ENCODE measurements at regions not wholly inside any gene's neighbourhood (a gene's known extent, or its start where the extent isn't known, plus 50 kb on each side); places are given as distances from the start of the nearest gene placed in this dataset.

DNA sequence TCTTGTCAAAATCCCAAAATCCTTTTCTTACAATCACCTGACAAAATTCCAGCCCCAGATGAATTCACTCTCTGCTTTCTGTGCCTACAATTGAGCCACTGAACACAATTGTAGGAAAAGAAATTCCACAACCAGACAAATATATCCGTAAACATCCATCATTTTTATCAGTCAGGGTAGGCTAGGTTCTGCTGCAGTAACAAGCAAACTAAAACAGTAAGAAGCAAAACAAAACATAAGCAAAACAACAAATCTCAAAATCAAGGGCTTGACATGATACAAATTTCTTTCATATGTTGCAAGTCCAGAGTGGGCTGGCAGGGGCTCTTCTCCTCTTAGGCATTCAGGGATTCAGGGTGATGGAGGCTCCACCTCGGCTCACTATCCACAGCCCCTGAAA lies 114.2 kb upstream of the MAN2A1 start:
- Mint-ChIP-seq H3K27ac (no peak overlapping the region), H3K27me3 (ENCODE audit: low read depth, poor library complexity) (peaks cover 3% of the 10 kb centered on the region), H3K9me3 (peaks cover 11% of the 10 kb centered on the region), H3K4me3 (no peak overlapping the region), H3K36me3 (ENCODE audit: low read depth) (no peaks in the 10 kb centered on the region), H3K4me1 (no peaks in the 10 kb centered on the region)
- TF ChIP-seq, protein P1, sequence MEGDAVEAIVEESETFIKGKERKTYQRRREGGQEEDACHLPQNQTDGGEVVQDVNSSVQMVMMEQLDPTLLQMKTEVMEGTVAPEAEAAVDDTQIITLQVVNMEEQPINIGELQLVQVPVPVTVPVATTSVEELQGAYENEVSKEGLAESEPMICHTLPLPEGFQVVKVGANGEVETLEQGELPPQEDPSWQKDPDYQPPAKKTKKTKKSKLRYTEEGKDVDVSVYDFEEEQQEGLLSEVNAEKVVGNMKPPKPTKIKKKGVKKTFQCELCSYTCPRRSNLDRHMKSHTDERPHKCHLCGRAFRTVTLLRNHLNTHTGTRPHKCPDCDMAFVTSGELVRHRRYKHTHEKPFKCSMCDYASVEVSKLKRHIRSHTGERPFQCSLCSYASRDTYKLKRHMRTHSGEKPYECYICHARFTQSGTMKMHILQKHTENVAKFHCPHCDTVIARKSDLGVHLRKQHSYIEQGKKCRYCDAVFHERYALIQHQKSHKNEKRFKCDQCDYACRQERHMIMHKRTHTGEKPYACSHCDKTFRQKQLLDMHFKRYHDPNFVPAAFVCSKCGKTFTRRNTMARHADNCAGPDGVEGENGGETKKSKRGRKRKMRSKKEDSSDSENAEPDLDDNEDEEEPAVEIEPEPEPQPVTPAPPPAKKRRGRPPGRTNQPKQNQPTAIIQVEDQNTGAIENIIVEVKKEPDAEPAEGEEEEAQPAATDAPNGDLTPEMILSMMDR (IDR thresholded peaks at IDR 0.05), result no peak
- DNase-seq, result no peak

DNA sequence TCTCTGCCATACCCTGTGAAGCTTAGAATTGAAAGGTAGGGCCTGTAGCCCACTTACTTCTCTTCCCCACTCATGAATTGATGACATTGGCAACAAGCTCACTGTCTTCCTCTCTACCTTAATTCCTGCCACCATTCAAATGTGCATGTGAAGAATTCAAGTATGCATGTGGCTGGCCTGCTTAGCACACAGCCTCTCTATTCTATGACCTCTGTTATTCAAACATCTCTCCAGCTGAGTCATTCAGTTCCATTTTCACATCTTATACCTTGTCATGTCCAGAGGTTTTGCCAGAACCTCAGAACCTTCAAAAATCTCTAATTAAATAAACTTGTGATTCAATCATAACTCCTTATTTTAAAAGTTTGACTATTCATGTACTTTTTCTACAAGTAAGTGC lies 114.7 kb upstream of the MAN2A1 start:
- Mint-ChIP-seq H3K4me1 (no peaks in the 10 kb centered on the region), H3K27ac (no peak overlapping the region), H3K27me3 (ENCODE audit: low read depth, poor library complexity) (peaks cover 3% of the 10 kb centered on the region), H3K4me3 (no peak overlapping the region), H3K9me3 (peaks cover 11% of the 10 kb centered on the region), H3K36me3 (ENCODE audit: low read depth) (no peaks in the 10 kb centered on the region)
- no peak for DNase-seq
- TF ChIP-seq, protein P1 (IDR thresholded peaks at IDR 0.05), result no peak

GRCh38 chr5:109573766-109574165 lies 116.0 kb upstream of the MAN2A1 start:
- Mint-ChIP-seq H3K27me3 (ENCODE audit: low read depth, poor library complexity) (peaks cover 3% of the 10 kb centered on the region), H3K4me3 (no peak overlapping the region), H3K27ac (no peak overlapping the region), H3K4me1 (no peaks in the 10 kb centered on the region), H3K9me3 (peaks cover 11% of the 10 kb centered on the region), H3K36me3 (ENCODE audit: low read depth) (no peaks in the 10 kb centered on the region)
- DNase-seq, result no peak
- TF ChIP-seq, protein P1 (IDR thresholded peaks at IDR 0.05), result no peak

DNA sequence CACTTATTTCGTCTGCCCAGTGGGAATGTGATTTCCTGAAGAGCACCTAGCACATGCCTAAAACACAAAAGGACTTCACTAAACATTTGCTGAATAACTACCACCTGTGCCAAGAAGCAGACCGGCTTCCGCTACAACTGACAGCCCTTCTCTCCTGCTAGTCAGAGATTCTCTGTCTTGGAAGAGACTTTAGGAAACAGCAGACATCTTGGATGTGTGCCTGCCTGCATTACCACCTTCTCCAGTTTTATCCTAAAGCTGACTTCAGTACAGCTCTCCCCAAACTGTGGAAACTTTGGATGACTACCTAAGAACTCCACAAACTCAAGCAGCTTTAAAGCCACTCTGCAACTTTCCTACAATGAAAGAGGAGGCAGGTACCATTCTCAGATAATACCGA lies 116.5 kb upstream of the MAN2A1 start:
- TF ChIP-seq, protein P1 (IDR thresholded peaks at IDR 0.05), result no peak
- Mint-ChIP-seq H3K27me3 (ENCODE audit: low read depth, poor library complexity) (peaks cover under 1% of the 10 kb centered on the region), H3K9me3 (peaks cover 11% of the 10 kb centered on the region), H3K4me3 (no peak overlapping the region), H3K4me1 (no peaks in the 10 kb centered on the region), H3K36me3 (ENCODE audit: low read depth) (no peaks in the 10 kb centered on the region), H3K27ac (no peak overlapping the region)
- no peak for DNase-seq

- Mint-ChIP-seq H3K4me3 (no peak overlapping the region), H3K36me3 (ENCODE audit: low read depth) (no peaks in the 10 kb centered on the region), H3K4me1 (no peaks in the 10 kb centered on the region), H3K9me3 (peaks cover 7% of the 10 kb centered on the region), H3K27me3 (ENCODE audit: low read depth, poor library complexity) (no peaks in the 10 kb centered on the region), H3K27ac (no peak overlapping the region)
- TF ChIP-seq, protein P1 (IDR thresholded peaks at IDR 0.05), result no peak
- no peak for DNase-seq
Measured at GRCh38 chr5:109571785-109572184, 117.9 kb upstream of the MAN2A1 start.

GRCh38 chr5:109570362-109570874 lies 119.3 kb upstream of the MAN2A1 start:
- TF ChIP-seq, protein P1 (IDR thresholded peaks at IDR 0.05), result no peak
- DNase-seq, result no peak
- Mint-ChIP-seq H3K9me3 (no peaks in the 10 kb centered on the region), H3K27me3 (ENCODE audit: low read depth, poor library complexity) (no peaks in the 10 kb centered on the region), H3K4me3 (no peak overlapping the region), H3K27ac (no peak overlapping the region), H3K36me3 (ENCODE audit: low read depth) (no peaks in the 10 kb centered on the region), H3K4me1 (no peaks in the 10 kb centered on the region)
